ENCODE measurements at regions not wholly inside any gene's neighbourhood (a gene's known extent, or its start where the extent isn't known, plus 50 kb on each side); places are given as distances from the start of the nearest gene placed in this dataset.

DNA sequence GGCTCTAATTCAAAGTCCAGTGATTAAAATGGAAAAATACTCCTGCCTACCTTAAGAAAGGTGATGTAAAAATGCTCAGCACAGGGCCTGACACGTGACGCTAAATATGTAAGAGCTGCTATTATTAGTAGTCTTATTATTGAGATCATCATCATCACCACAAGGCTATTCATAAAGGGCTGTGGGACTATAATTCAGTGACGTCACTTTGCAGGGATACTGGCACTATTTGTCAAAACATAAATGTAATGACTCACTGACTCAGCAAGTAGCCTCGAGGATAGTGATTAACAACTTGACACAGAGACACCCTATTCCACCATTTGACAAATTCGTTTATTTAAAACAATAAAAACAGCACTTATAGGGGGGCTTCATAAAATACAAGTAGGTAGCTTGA, 258.9 kb downstream of the SPANXN1 start:
- TF ChIP-seq CTCF (IDR thresholded peaks at IDR 0.05), result no peak
- no peak for TF ChIP-seq POLR2A (IDR thresholded peaks at IDR 0.05)
